ENCODE measurements at regions not wholly inside any gene's neighbourhood (a gene's known extent, or its start where the extent isn't known, plus 50 kb on each side); places are given as distances from the start of the nearest gene placed in this dataset.
"Not testable (repeated sequence)": the region's sequence is repeated elsewhere in the genome, so short reads cannot be mapped to it uniquely, and the experiment has no call there.

DNA sequence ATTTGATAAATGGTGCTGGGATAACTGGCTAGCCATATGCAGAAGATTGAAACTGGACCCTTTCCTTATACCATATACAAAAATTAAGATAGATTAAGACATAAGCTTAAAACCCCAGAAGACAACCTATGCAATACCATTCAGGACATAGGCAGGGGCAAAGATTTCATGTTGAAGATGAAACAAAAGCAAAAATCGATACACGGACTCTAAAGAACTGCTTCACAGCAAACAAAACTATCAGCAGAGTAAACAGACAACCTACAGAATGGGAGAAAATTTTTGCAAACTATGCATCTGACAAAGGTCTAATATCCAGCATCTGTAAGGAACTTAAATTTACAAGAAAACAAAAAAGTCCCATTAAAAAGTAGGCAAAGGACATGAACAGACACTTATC lies 255.9 kb downstream of the TINAG start:
- not testable (repeated sequence) for TF ChIP-seq CTCF, POLR2A, POLR2AphosphoS5, EP300 (IDR thresholded peaks at IDR 0.05)
